HCT116 (cell line): ENCODE measurements at regions not wholly inside any gene's neighbourhood (a gene's known extent, or its start where the extent isn't known, plus 50 kb on each side); places are given as distances from the start of the nearest gene placed in this dataset.
"Not testable (repeated sequence)": the region's sequence is repeated elsewhere in the genome, so short reads cannot be mapped to it uniquely, and the experiment has no call there.

ENCODE experiments used
- ATAC-seq: fragments of 200-7000 bp; cut with Tn5 transposase; 2 replicates; pipeline ENCODE4 v1.9.1; 2020; ENCODE audit warnings: mild to moderate bottlenecking, moderate library complexity
- BruUV-seq: library from RNA; stranded (reverse); fragments of 400-500 nt; replicated peaks from 2 replicates; lab custom pipeline; 2021; lab: Mats Ljungman, UMichigan
- CTCF ChIA-PET: fragments of 300-600 bp; sonication (Branson Sonifier 250); formaldehyde crosslinking; loops from one replicate; lab custom pipeline; 2021; ENCODE audit warnings: antibody characterized with exemption; lab: Charles Lee
- POLR2A ChIA-PET: fragments of 300-600, 350-600 bp; sonication (Branson Sonifier 250); formaldehyde crosslinking; loops from one replicate; lab custom pipeline; 2021; ENCODE audit warnings: antibody characterized with exemption; lab: Charles Lee
- RAD21 ChIA-PET, 2 experiments: fragments of 300-600 bp; sonication (Branson Sonifier 250); formaldehyde crosslinking; loops; one replicate each; lab custom pipeline; 2023; ENCODE audit warnings: low total read pairs in 2 of 2; ENCODE audit not compliant: uncharacterized antibody in 2 of 2, unreplicated experiment in 2 of 2, low non-redundant PET in 1 of 2; lab: Charles Lee
- DNase-seq: peaks from one replicate; pipeline ENCODE4 v3.0.0-alpha.2; 2010; ENCODE audit warnings: low read depth, low spot score
- H2AFZ ChIP-seq: fragments of 200-600 bp; shearing (Covaris generic), sonication (generic); 2 replicates; pipeline ENCODE4 v1.6.1; 2017; ENCODE audit warnings: low read depth, mixed run types, mixed read lengths, antibody characterized with exemption, low read length; ENCODE audit not compliant: poor library complexity, severe bottlenecking
- H3K27ac ChIP-seq: 2 replicates; pipeline ENCODE4 v1.5.1; 2012; ENCODE audit warnings: low read depth, low read length
- H3K27me3 ChIP-seq: fragments of 200-600 bp; sonication (generic); 2 replicates; pipeline ENCODE4 v1.6.1; 2016; ENCODE audit warnings: mixed run types, low read length, mixed read lengths; ENCODE audit not compliant: insufficient read depth
- H3K36me3 ChIP-seq, 2 experiments: fragments of 200-500 bp in 1 of 2; fragments of 200-600 bp in 1 of 2; sonication (Bioruptor generic) in 1 of 2; sonication (generic) in 1 of 2; 2 replicates each; pipeline versions ENCODE4 v1.5.1 to v1.6.1; 2014 to 2016; ENCODE audit warnings: low read length in 2 of 2, inconsistent platforms in 1 of 2, mixed read lengths in 1 of 2, mixed run types in 1 of 2; ENCODE audit not compliant: insufficient read depth in 2 of 2, control insufficient read depth in 1 of 2
- H3K4me1 ChIP-seq, 2 experiments: fragments of 200-600 bp in 1 of 2; sonication (generic) in 1 of 2; 2 replicates each; pipeline versions ENCODE4 v1.5.1 to v1.6.1; 2012 to 2017; ENCODE audit warnings: low read length in 2 of 2, inconsistent platforms in 1 of 2, mild to moderate bottlenecking in 1 of 2, mixed read lengths in 1 of 2, mixed run types in 1 of 2, moderate library complexity in 1 of 2; ENCODE audit not compliant: insufficient read depth in 2 of 2, control insufficient read depth in 1 of 2
- H3K4me2 ChIP-seq: fragments of 200-600 bp; sonication (generic); 2 replicates; pipeline ENCODE4 v1.6.1; 2017; ENCODE audit warnings: mixed run types, low read length, mixed read lengths
- H3K4me3 ChIP-seq, 2 experiments: fragments of 200-600 bp in 1 of 2; sonication (generic) in 1 of 2; replicated peaks in 1 of 2; 2 replicates each; pipeline ENCODE4 v1.5.1; 2011 to 2016; ENCODE audit warnings: low read length in 2 of 2, control low read depth in 1 of 2, low read depth in 1 of 2, mild to moderate bottlenecking in 1 of 2, mixed read lengths in 1 of 2, mixed run types in 1 of 2
- H3K79me2 ChIP-seq: fragments of 200-600 bp; sonication (generic); 2 replicates; pipeline ENCODE4 v1.6.1; 2017; ENCODE audit warnings: mild to moderate bottlenecking, mixed run types, low read length, moderate library complexity, mixed read lengths; ENCODE audit not compliant: insufficient read depth
- H3K9ac ChIP-seq: fragments of 200-600 bp; sonication (generic); 2 replicates; pipeline ENCODE4 v1.6.1; 2016; ENCODE audit warnings: low read length, mixed read lengths
- H3K9me2 ChIP-seq: fragments of 200-600 bp; sonication (generic), shearing (Covaris generic); 2 replicates; pipeline ENCODE4 v1.6.1; 2017; ENCODE audit warnings: mixed run types, mild to moderate bottlenecking, moderate library complexity; ENCODE audit not compliant: insufficient read depth
- H3K9me3 ChIP-seq, 2 experiments: fragments of 200-500 bp in 1 of 2; fragments of 200-600 bp in 1 of 2; sonication (Bioruptor generic) in 1 of 2; sonication (generic) in 1 of 2; 2 replicates each; pipeline ENCODE4 v1.6.1; 2014 to 2017; ENCODE audit warnings: low read length in 2 of 2, mixed read lengths in 2 of 2, inconsistent platforms in 1 of 2, low read depth in 1 of 2, mild to moderate bottlenecking in 1 of 2, mixed run types in 1 of 2, moderate library complexity in 1 of 2; ENCODE audit not compliant: control insufficient read depth in 1 of 2, insufficient read depth in 1 of 2
- H4K20me1 ChIP-seq: fragments of 200-600 bp; sonication (generic), shearing (Covaris generic); 2 replicates; pipeline ENCODE4 v1.6.1; 2017; ENCODE audit warnings: mixed run types, mild to moderate bottlenecking, moderate library complexity; ENCODE audit not compliant: insufficient read depth
- EZH2 ChIP-seq: fragments of 200-600 bp; sonication (generic); IDR thresholded peaks from 2 replicates; pipeline ENCODE4 v1.6.1; 2017; ENCODE audit warnings: antibody characterized with exemption, mixed run types
- POLR2AphosphoS5 ChIP-seq: IDR thresholded peaks from 2 replicates; pipeline ENCODE4 v1.6.1; 2011; ENCODE audit warnings: mild to moderate bottlenecking, low read depth, low read length, moderate library complexity
- SIN3A ChIP-seq: IDR thresholded peaks from 2 replicates; pipeline ENCODE4 v1.6.1; 2012; ENCODE audit warnings: low read depth
- SP1 ChIP-seq: IDR thresholded peaks from 2 replicates; pipeline ENCODE4 v1.6.1; 2012; ENCODE audit warnings: low read depth
- YY1 ChIP-seq: IDR thresholded peaks from 2 replicates; pipeline ENCODE4 v1.6.1; 2011; ENCODE audit warnings: low read length, low read depth, moderate library complexity, mild to moderate bottlenecking; ENCODE audit not compliant: insufficient replicate concordance; ENCODE audit errors: extremely low read depth
- ZNF274 ChIP-seq: fragments of 200-500 bp; sonication (Bioruptor generic); IDR thresholded peaks from 2 replicates; pipeline ENCODE4 v1.6.1; 2014; ENCODE audit warnings: mild to moderate bottlenecking, low read depth, low read length, inconsistent platforms
- intact Hi-C: fragments of 100-400 bp; cut with micrococcal nuclease; formaldehyde crosslinking; loops from 2 replicates; pipeline ENCODE4 v1.10.0; 2022
- TF ChIP-seq, protein P1 (sequence below): IDR thresholded peaks from 2 replicates; pipeline ENCODE4 v1.6.1; 2011; ENCODE audit warnings: mild to moderate bottlenecking, low read length, moderate library complexity; ENCODE audit not compliant: insufficient replicate concordance; ENCODE audit errors: extremely low read depth
- TF ChIP-seq, protein P2 (sequence below): IDR thresholded peaks from 2 replicates; pipeline ENCODE4 v1.6.1; 2012

DNA sequence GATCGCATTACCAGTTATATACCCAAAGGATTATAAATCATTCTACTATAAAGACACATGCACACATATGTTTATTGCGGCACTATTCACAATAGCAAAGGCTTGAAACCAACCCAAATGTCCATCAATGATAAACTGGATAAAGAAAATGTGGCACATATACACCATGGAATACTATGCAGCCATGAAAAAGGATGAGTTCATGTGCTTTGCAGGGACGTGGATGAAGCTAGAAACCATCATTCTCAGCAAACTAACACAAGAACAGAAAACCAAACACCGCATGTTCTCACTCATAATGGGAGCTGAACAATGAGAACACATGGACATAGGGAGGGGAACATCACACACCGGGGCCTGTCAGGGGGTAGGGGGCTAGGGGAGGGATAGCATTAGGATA, 495.8 kb downstream of the AACS start:
- RAD21 ChIA-PET, intact Hi-C loops, H3K27me3 ChIP-seq, H3K79me2 ChIP-seq, CTCF ChIA-PET, POLR2A ChIA-PET, H3K4me3 ChIP-seq, H3K9me2 ChIP-seq, H3K9ac ChIP-seq, H3K4me1 ChIP-seq, H2AFZ ChIP-seq, H3K4me2 ChIP-seq, H3K36me3 ChIP-seq, DNase-seq, BruUV-seq, ATAC-seq, H3K27ac ChIP-seq, H3K9me3 ChIP-seq, H4K20me1 ChIP-seq: not testable (repeated sequence)

DNA sequence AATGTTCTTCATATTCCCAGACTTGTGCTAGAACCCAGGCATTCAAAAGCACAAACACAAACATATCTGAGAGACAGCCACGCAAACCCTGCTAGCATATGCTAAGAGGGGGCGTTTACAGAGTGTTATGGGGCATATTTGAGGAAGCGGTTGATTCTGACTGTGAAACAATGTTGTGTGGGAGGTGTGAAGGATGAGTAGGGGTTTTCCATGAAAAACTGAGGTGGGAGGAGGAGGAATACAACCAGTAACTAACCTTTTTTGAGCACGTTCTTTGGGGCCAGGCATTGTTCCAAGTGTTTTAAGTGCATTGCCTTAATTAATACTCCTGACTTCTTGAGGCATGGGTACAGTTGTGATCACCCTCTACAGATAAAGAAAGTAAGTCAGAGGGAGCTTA, 499.5 kb downstream of the AACS start:
- no peak for ATAC-seq
- CTCF ChIA-PET, result no interaction called here
- H3K27ac ChIP-seq, result no peak overlapping the region
- POLR2A ChIA-PET, result no interaction called here
- no peak overlapping the region for H3K4me2 ChIP-seq
- no peaks in the 10 kb centered on the region for H4K20me1 ChIP-seq
- TF ChIP-seq EZH2 (no peak), SIN3A (no peak), YY1 (no peak), POLR2AphosphoS5 (no peak), ZNF274 (no peak), SP1 (no peak)
- TF ChIP-seq, protein P1, sequence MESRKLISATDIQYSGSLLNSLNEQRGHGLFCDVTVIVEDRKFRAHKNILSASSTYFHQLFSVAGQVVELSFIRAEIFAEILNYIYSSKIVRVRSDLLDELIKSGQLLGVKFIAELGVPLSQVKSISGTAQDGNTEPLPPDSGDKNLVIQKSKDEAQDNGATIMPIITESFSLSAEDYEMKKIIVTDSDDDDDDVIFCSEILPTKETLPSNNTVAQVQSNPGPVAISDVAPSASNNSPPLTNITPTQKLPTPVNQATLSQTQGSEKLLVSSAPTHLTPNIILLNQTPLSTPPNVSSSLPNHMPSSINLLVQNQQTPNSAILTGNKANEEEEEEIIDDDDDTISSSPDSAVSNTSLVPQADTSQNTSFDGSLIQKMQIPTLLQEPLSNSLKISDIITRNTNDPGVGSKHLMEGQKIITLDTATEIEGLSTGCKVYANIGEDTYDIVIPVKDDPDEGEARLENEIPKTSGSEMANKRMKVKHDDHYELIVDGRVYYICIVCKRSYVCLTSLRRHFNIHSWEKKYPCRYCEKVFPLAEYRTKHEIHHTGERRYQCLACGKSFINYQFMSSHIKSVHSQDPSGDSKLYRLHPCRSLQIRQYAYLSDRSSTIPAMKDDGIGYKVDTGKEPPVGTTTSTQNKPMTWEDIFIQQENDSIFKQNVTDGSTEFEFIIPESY, result no peak
- TF ChIP-seq, protein P2, sequence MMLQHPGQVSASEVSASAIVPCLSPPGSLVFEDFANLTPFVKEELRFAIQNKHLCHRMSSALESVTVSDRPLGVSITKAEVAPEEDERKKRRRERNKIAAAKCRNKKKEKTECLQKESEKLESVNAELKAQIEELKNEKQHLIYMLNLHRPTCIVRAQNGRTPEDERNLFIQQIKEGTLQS, result no peak
- TF ChIP-seq, all 23 proteins: peak for 0
- Histone ChIP-seq H3K4me1 (no peaks in the 10 kb centered on the region), H3K9ac (no peak overlapping the region), H3K4me3 (no peak overlapping the region), H2AFZ (no peak overlapping the region), H3K36me3 (no peaks in the 10 kb centered on the region), H3K79me2 (no peaks in the 10 kb centered on the region), H3K9me3 (no peaks in the 10 kb centered on the region), H3K9me2 (no peaks in the 10 kb centered on the region), H3K27me3 (no peaks in the 10 kb centered on the region)
- RAD21 ChIA-PET, result no interaction called here
- DNase-seq, result no peak
- no TSS peak for BruUV-seq
- intact Hi-C loops, result no loop called here
